Sigmoid colon (tissue), 4 donors: ENCODE measurements at regions not wholly inside any gene's neighbourhood (a gene's known extent, or its start where the extent isn't known, plus 50 kb on each side); places are given as distances from the start of the nearest gene placed in this dataset.

Experiments
- CTCF ChIP-seq, 4 experiments: fragments of 450-650 bp in 3 of 4; fragments of 200-600 bp in 1 of 4; IDR thresholded peaks; one replicate each; pipeline ENCODE4 v1.5.1; 2016 to 2019; ENCODE audit warnings: antibody characterized with exemption in 4 of 4, mild to moderate bottlenecking in 3 of 4, moderate library complexity in 2 of 4
- POLR2A ChIP-seq, 2 donors: fragments of 450-650 bp; IDR thresholded peaks; one replicate each; pipeline ENCODE4 v1.6.1; 2016; ENCODE audit warnings: antibody characterized with exemption in 2 of 2, mild to moderate bottlenecking in 2 of 2, moderate library complexity in 2 of 2
- POLR2AphosphoS5 ChIP-seq, 4 donors: sonication (generic); formaldehyde crosslinking; IDR thresholded peaks; one replicate each; pipeline ENCODE4 v1.6.1; 2017; ENCODE audit warnings: antibody characterized with exemption in 4 of 4

DNA sequence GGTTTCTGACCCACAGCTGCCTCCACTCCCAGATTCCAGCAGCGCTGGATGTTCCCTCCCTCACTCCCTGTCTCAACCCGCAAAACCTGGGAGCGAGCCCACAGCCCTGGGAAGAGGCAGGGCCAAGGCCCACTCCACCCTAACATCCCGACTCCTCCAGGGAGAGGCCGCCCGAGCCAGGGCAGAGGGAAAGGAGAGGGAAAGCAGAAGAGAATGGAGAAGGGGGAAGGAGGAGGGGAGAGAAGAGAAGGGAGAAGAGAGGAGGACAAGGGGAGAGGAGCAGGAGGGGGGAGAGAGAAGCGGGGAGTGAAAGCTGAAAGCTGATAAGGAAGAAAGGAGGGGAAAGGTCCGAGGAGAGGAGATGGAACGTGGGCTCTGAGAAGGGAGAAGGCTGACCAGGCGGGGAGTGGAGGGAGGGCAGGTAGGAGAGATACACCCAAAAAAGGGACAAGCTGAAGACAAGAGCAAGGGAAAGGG is 120.2 kb upstream of the PJA1 start:
- TF ChIP-seq CTCF (IDR thresholded peaks at IDR 0.05) (no peak), POLR2A (IDR thresholded peaks at IDR 0.05) (no peak), POLR2AphosphoS5 (IDR thresholded peaks at IDR 0.05) (no peak)
